NCI-H1436 treated with DMSO at 0.1 percent for 48 hours (cell line): ENCODE measurements at regions not wholly inside any gene's neighbourhood (a gene's known extent, or its start where the extent isn't known, plus 50 kb on each side); places are given as distances from the start of the nearest gene placed in this dataset.
"Not testable (repeated sequence)": the region's sequence is repeated elsewhere in the genome, so short reads cannot be mapped to it uniquely, and the experiment has no call there.

Experiments
- DNase-seq: peaks from one replicate; lab custom pipeline; 2025; lab: John Stamatoyannopoulos, UW

GRCh38 chr1:196088541-196088940 is 519.7 kb downstream of the KCNT2 start:
- DNase-seq = no peak

GRCh38 chr1:196078691-196079090 is 529.5 kb downstream of the KCNT2 start:
- no peak for DNase-seq

GRCh38 chr1:196075621-196076020 is 532.6 kb downstream of the KCNT2 start:
- no peak for DNase-seq

- DNase-seq = no peak
These were observed 534.1 kb downstream of the KCNT2 start for GRCh38 chr1:196074182-196074581.

- DNase-seq = no peak
These were observed 536.8 kb downstream of the KCNT2 start for GRCh38 chr1:196071447-196071846.

- DNase-seq = no peak
These were observed 537.3 kb downstream of the KCNT2 start for GRCh38 chr1:196070940-196071339.

- DNase-seq = no peak
These were observed 544.3 kb downstream of the KCNT2 start for GRCh38 chr1:196063952-196064351.

- no peak for DNase-seq
These were observed 544.9 kb downstream of the KCNT2 start for GRCh38 chr1:196063294-196063693.

- DNase-seq = no peak
These were observed 547.7 kb downstream of the KCNT2 start for GRCh38 chr1:196060539-196060938.

- no peak for DNase-seq
These were observed 549.0 kb downstream of the KCNT2 start for GRCh38 chr1:196059210-196059609.

- DNase-seq = no peak
These were observed 551.3 kb downstream of the KCNT2 start for GRCh38 chr1:196056966-196057365.

GRCh38 chr1:196049407-196049806 is 558.8 kb downstream of the KCNT2 start:
- DNase-seq = no peak

GRCh38 chr1:196043268-196043667 is 565.0 kb downstream of the KCNT2 start:
- DNase-seq = no peak

- DNase-seq = no peak
These were observed 574.0 kb downstream of the KCNT2 start for GRCh38 chr1:196034080-196034706.

- DNase-seq = not testable (repeated sequence)
These were observed 576.9 kb downstream of the KCNT2 start for GRCh38 chr1:196031387-196031786.

- no peak for DNase-seq
These were observed 577.8 kb downstream of the KCNT2 start for GRCh38 chr1:196030455-196030854.

- DNase-seq = no peak
These were observed 578.8 kb downstream of the KCNT2 start for GRCh38 chr1:196029410-196029809.

GRCh38 chr1:196027127-196027526 is 581.1 kb downstream of the KCNT2 start:
- no peak for DNase-seq

GRCh38 chr1:196021174-196021573 is 587.1 kb downstream of the KCNT2 start:
- not testable (repeated sequence) for DNase-seq

- DNase-seq = no peak
These were observed 598.9 kb downstream of the KCNT2 start for GRCh38 chr1:196009362-196009761.

- no peak for DNase-seq
These were observed 600.5 kb downstream of the KCNT2 start for GRCh38 chr1:196007763-196008162.

- no peak for DNase-seq
These were observed 602.8 kb downstream of the KCNT2 start for GRCh38 chr1:196005426-196005825.

GRCh38 chr1:196004388-196004787 is 603.9 kb downstream of the KCNT2 start:
- not testable (repeated sequence) for DNase-seq

- DNase-seq = no peak
These were observed 605.3 kb downstream of the KCNT2 start for GRCh38 chr1:196002906-196003305.
